Ureter (tissue), 1 donor: ENCODE measurements at regions not wholly inside any gene's neighbourhood (a gene's known extent, or its start where the extent isn't known, plus 50 kb on each side); places are given as distances from the start of the nearest gene placed in this dataset.

Source experiments
- DNase-seq: peaks from one replicate; pipeline ENCODE4 v3.0.0-alpha.2; 2020; ENCODE audit warnings: low spot score
- donor health status: DM: yes; HTN: yes; CAD: no.

GRCh38 chr16:64540434-64540833 is 581.4 kb downstream of the CDH11 start:
- DNase-seq, result no peak

- no peak for DNase-seq
Measured at GRCh38 chr16:64539811-64540371, 582.0 kb downstream of the CDH11 start.

GRCh38 chr16:64534180-64534780 is 587.6 kb downstream of the CDH11 start:
- DNase-seq, result no peak

GRCh38 chr16:64532691-64533090 is 589.2 kb downstream of the CDH11 start:
- DNase-seq, result no peak

- no peak for DNase-seq
Measured at GRCh38 chr16:64532117-64532516, 589.7 kb downstream of the CDH11 start.

GRCh38 chr16:64531401-64531800 is 590.5 kb downstream of the CDH11 start:
- no peak for DNase-seq

GRCh38 chr16:64522548-64522947 is 599.3 kb downstream of the CDH11 start:
- no peak for DNase-seq

GRCh38 chr16:64513871-64514270 is 608.0 kb downstream of the CDH11 start:
- DNase-seq, result no peak

- DNase-seq, result no peak
Measured at GRCh38 chr16:64507240-64508024, 614.4 kb downstream of the CDH11 start.

GRCh38 chr16:64499211-64499610 is 622.7 kb downstream of the CDH11 start:
- DNase-seq, result no peak

- DNase-seq, result no peak
Measured at GRCh38 chr16:64498363-64498762, 623.5 kb downstream of the CDH11 start.

GRCh38 chr16:64493709-64494108 is 628.2 kb downstream of the CDH11 start:
- DNase-seq, result no peak

- no peak for DNase-seq
Measured at GRCh38 chr16:64489449-64489848, 632.4 kb downstream of the CDH11 start.

GRCh38 chr16:64486561-64486960 is 635.3 kb downstream of the CDH11 start:
- DNase-seq, result no peak

GRCh38 chr16:64481497-64481896 is 640.4 kb downstream of the CDH11 start:
- DNase-seq, result no peak

GRCh38 chr16:64478252-64478906 is 643.5 kb downstream of the CDH11 start:
- DNase-seq, result no peak

- no peak for DNase-seq
Measured at GRCh38 chr16:64475627-64476351, 646.1 kb downstream of the CDH11 start.

- no peak for DNase-seq
Measured at GRCh38 chr16:64470916-64471315, 650.9 kb downstream of the CDH11 start.

GRCh38 chr16:64469906-64470702 is 651.8 kb downstream of the CDH11 start:
- no peak for DNase-seq

GRCh38 chr16:64469351-64469750 is 652.5 kb downstream of the CDH11 start:
- no peak for DNase-seq

- no peak for DNase-seq
Measured at GRCh38 chr16:64468515-64469090, 653.3 kb downstream of the CDH11 start.
